HG02759 (cell line): ENCODE measurements at regions not wholly inside any gene's neighbourhood (a gene's known extent, or its start where the extent isn't known, plus 50 kb on each side); places are given as distances from the start of the nearest gene placed in this dataset.
A peak's percentile ranks its signal among the peaks of the same experiment; 100 is the strongest.
"Not testable (repeated sequence)": the region's sequence is repeated elsewhere in the genome, so short reads cannot be mapped to it uniquely, and the experiment has no call there.

Experiments used
- ATAC-seq: cut with Tn5 transposase; IDR thresholded peaks from one replicate; pipeline ENCODE4 v1.9.1; 2021; ENCODE audit warnings: mild to moderate bottlenecking, moderate library complexity; ENCODE audit not compliant: unreplicated experiment

DNA sequence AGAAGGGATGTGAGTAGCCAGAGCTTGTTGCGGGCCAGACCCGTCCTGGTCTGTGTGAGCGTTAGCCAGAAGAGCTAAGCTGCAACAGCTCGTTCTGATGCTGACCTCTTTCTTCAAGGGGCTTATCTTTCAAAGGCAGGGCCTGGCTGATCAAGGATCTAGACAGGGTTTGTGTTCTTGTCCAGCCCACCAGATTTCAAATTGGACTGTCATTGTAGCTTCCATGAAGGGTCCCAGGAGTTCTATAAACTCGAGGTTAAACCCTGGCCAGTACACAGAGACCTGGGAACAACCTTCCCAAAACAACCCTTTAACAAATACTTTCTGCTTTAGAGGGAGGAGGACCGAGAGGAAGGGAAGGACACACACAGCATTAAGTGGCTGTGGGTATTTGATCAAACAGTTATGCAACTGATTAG is 153.0 kb upstream of the TUT7 start:
- no peak for ATAC-seq

DNA sequence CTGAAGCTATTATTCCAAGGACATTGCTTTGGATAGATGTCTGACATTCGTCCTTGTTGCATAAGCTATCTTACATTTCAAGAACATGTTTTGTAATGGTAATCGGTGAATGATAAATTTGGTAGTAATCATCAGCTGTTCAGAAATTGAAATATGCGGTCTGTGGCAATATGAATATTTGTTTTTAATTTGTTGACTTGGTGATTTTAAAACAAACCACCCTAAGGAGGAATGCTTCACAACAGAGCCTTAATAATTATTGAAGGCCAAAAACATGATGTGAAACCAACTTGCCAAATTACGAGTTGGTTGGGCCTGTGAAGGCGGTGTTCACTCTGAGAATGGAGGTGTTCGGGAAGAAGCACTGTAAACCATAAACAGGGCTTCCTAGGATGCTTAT is 149.7 kb upstream of the TUT7 start:
- no peak for ATAC-seq

DNA sequence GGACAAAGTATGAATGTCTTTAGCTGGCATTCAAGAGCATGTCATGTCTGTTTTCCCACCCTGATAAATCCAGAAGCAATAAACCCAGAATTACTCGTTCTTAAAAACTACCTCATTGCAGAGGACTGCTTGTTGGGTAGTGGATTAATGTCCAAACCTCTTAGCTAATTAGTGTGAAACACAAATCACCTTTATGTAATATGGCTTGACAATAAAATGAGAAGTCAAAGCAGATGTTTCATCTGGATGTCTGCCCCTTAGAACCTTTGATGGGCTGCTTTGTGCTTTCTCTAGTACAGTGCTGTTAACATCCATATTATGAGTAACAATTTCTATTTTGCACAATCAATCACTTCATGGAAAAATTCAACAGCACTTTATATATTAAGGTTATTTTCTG is 149.1 kb upstream of the TUT7 start:
- no peak for ATAC-seq

DNA sequence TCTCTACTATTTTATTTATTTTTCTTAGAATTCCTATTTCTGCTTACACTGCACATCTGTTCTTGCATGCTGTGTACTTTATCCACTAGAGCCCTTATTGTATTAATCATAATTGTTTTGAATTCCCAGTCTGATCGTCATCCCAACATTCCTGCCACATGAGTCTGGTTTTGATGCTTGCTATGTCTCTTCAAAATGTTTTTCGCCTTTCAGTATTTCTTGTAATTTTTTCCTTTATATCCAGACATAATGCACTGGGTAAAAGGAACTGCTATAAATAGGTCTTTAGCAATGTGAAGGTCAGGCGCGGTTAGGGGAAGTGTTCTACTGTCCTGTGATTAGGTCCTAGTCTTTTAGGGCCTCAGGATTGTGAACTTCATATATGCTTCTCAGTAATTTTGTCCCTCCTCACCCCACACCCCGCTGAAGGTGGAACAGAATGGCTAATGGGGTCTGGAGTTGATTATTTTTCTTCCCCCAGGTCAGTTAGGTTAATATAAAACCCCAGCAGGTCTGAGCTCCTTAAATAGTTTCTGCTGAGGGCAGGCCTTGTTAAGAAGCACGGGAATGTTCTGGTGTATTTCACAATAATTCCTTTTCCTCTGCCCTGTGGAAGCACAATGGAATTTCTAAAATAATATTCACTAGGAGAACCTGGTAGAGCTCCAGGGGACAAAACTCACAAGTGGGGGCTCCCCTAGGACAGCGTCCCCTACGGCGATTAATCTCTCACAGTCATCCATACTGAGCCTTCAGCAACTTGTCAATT is 146.6 kb upstream of the TUT7 start:
- ATAC-seq: no peak

DNA sequence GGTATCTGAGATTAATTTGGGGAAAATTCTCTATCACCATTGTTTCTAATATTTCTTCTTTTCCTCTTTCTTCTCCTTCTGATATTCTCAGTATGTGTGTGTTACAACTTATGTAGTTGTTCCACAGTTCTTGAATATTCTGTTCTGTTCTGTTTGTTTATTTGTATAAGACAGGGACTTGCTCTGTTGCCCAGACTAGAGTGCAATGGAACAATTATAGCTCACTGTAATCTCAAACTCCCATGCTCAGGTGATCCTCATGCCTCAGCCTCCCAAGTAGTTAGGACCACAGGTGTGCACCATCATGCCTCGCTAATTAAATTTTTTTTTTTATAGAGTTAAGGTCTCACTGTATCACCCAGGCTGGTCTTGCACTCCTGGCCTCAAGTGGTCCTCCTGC is 145.8 kb upstream of the TUT7 start:
- no peak for ATAC-seq

DNA sequence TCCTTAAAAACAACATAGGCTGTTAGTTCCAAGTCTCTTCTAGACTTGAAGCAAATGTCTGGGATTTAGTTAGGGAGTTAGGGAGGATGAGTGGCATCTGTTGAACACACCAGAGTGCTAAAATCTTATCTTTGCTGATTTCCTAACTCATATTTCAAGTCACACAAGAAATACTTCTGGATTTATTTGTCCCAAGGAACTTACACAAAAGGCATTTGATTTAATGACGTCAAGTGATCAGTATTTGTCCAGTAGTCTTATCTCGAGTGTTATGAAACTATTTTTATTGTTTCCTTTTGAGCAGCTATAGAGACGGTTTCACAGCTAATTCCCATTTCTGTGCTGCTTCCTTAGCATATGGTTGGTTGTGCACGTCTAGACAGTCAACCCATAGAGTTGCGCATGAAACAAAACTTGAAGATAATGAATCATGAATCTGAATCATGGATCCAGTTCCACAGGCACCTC is 140.5 kb upstream of the TUT7 start:
- no peak for ATAC-seq

DNA sequence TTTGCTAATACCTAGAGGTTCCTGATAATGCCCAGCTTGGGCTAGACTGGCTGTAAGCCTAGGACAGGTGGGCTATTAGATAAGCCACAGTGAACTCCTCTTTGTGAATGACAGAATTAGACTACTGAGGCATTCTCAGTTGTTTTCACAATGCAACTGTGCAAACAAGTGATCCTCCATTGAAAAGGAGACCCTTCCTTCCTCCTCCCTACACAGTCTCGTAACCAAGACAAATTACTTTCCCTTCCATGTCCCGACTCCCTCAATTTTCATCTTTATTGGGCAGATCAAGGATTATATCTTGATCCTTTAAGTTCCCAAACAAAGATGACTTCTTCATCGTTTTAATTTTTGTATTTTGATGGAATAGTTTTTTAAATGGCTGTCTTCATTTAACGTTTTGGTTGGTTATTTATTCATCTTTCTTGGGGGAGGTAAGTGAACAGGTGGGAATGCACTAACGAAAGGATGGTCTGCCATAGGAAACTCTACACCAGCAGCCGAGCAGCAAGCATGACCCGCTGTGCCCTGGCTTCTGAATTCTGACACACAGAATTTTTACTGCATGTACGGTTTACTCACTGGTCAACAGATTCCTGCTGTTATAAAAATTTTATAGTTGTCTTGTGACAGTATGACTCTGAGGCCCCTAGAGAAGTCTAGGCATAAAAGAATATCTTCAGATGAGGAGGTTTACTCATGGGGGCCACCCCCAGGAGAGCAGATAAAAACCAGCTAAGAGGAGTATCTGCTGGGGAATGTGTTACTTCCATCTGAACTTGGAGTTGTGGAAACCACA is 137.5 kb upstream of the TUT7 start:
- no peak for ATAC-seq

DNA sequence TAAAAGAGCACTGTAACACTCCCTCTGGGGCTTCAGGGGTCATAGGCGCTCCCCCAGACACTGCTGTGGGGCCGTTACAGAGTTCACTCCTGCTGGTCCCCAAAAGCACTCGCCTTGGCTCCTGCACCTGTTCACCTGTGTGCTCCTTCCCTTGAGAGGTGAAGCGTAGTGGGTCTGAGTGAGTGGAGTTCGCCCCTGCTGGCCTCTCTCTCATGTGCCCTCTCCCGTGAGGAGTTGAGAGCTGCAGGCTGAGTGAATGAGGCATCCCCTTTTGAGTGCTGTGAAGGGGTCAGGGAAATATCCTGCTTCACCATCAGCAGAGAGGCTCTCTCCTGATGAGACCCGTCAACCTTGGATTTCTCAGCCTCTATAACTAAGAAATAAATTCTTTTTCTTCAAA is 134.6 kb upstream of the TUT7 start:
- no peak for ATAC-seq

DNA sequence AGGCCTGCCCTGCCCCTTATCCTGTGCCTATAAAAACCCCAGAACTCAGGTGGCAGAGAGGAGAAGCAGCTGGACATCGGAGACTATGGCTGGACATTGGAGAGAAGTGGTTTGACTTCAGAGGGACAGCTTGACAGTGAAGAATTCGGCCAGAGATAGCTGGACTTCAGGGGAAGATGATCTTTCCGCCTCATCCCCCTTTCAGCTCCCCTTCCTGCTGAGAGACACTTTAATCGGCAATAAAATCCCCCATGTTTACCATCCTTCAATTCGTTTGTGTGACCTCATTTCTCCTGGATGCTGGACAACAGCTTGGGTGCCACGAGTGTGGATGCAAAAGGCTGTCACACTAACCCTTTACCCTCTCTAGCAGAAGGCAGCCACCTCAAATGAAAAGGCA is 134.1 kb upstream of the TUT7 start:
- no peak for ATAC-seq

DNA sequence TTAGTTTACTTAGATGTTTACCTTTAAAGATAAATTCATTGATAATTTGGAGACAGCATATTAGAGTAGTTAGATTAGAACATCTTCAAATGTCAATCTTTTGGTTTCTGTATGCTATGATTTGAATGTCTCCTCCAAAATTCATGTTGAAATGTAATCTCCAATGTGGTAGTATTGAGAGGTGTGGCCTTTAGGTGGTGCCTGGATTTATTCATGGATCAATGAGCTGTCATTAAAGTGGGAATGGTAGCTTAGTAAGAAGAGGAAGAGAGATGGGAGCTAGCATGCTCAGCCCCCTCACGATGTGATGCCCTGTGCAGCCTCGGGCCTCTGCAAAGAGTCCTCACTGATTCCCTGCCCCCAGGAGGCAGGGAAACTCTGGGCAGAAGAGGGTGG is 133.6 kb upstream of the TUT7 start:
- ATAC-seq: no peak

DNA sequence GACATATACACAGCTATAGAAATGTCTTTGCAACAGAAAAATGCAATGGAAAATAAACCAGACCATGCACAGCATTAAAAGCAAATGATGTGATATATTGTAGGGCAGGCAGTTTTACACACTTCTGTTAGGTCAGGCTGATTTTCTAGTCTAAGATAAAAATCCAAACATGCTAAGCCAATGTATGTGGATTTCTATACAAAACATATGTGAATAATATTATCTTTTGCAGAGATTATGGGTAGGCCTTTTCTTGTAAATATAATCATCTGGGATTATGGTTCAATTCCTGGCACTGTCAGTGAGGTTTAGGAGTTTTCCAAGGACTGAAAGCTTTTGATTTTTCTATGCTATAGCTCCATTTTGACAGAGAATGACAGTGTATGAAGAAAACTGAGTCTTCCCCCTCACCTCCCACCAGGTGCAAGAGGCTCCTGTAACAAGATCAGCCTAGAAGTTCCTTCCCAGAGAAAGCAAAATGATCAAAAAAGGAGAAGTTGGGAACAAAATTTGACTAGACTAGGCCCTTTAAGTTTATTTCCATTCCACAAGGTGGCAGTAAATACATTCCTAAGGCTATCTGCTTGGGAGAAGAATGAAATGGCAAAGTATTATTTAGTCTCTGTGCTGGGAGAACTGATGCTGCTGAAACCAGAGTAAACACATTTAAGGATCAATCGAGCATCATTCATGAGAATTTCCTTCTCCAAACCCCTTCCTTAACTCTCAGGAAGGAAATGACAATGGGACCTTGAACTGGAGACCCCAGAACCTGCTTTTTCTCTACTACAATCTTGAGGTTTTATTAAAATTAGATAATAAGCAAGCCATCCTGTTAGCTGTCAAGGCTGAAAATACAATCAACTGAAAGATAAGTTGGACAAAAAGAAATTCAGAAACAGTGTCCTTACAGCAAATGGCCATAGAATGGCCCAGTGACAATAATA is 133.0 kb upstream of the TUT7 start:
- ATAC-seq: no peak

DNA sequence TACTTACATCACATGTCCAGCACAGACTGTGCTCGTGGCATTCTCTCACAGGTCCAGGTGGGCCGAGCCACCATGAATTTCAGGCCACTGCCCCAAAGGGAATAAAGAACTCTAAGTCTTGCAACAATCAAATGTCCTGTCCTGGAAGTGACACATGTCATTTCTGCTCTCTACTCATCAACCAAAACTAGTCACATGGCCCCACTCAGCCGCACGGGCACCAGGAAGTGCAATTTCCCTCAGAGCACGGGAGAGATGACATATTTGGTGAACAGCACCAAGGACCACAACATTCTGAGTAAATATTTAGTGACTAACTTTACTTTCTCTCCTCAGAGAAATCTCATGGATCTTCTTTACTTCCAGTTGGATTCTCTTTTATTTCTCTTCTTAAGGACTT is 131.1 kb upstream of the TUT7 start:
- ATAC-seq: peak; percentile 71

DNA sequence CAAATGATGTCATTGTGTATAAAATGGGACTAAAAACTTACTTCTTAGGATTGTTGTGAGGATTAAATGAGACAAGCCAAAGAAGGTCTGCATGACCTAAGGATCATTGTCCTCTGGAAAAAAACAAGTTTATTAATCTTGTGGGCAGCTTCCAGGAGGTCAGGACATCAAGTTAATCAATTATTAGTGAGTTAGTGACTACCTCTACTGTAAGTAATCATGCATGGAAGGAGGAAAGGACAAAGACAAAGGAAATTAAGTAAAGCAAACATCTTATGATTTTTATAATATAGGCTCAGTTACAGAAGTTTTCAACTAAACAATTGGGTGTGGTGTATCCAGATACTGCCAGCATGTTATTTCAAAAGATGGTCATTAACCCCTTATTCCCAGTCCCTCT is 129.3 kb upstream of the TUT7 start:
- ATAC-seq: no peak

DNA sequence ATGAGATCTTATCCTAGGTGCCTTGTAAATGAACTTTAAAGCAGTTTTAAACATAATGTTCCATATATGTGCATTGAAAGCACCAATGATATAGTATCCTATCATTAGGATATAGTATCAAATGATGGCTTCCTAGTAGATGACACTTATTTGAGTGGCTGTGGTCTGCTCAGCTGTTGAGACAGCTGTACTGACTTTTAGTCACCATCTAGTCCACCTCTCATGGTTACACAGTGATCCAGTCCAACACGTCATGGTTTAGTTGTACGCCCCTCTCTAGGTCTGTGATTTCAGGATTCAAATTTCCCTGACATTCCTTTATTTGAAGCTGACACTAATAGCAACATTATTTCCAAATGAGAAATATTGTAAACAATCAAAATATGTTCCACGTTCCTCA is 127.3 kb upstream of the TUT7 start:
- no peak for ATAC-seq

DNA sequence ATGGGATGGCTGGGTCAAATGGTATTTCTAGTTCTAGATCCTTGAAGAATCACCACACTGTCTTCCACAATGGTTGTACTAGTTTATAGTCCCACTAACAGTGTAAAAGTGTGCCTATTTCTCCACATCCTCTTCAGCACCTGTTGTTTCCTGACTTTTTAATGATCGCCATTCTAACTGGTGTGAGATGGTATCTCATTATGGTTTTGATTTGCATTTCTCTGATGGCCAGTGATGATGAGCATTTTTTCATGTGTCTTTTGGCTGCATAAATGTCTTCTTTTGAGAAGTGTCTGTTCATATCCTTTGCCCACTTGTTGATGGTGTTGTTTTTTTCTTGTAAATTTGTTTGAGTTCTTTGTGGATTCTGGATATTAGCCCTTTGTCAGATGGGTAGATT is 121.0 kb upstream of the TUT7 start:
- ATAC-seq: not testable (repeated sequence)

DNA sequence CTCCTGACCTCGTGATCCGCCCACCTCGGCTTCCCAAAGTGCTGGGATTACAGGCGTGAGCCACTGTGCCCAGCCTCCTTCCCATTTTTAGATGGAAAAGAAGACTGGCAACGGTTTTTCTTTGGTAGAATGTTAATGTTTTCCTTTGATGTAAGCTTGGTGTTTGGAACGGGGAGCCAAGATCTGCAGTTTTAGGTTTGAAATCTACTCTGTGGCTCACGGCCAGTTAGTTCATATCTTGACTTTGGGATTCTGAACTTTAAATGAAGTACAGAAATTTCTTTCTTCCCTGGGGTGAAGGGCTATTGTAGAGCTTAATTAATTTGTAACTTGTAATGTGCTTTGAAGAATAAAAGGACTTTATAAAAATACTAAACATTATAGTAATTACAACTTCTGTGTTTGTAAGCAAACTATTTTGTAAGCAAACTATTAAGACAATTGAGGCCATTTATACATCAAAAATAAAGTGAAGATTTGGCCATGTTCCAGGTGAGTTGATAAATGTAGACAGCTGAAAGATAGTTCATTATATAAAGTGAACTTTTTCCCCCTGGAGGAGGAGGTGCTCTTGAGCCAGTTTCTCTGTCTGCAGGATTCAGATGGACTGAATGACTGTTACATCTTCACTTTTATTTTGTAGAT is 117.1 kb upstream of the TUT7 start:
- ATAC-seq: no peak

DNA sequence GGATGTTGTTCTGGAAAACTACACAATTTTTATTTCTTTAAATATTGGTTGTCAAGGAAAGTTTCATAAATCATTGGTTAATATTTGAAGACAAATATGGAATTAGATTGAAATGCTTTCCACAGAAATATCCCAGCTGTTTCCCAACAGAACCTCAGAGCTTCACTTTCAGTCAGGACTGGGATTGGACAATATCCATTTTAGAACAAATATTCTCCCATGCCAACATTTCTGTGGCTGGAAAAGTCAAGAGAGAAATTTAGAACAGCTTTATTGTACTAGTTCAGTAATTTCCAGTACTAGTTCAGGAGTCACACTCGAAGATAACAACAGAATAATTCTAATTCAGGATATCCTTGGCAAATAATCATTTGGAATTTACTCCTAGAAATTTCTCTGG is 116.1 kb upstream of the TUT7 start:
- ATAC-seq: no peak

DNA sequence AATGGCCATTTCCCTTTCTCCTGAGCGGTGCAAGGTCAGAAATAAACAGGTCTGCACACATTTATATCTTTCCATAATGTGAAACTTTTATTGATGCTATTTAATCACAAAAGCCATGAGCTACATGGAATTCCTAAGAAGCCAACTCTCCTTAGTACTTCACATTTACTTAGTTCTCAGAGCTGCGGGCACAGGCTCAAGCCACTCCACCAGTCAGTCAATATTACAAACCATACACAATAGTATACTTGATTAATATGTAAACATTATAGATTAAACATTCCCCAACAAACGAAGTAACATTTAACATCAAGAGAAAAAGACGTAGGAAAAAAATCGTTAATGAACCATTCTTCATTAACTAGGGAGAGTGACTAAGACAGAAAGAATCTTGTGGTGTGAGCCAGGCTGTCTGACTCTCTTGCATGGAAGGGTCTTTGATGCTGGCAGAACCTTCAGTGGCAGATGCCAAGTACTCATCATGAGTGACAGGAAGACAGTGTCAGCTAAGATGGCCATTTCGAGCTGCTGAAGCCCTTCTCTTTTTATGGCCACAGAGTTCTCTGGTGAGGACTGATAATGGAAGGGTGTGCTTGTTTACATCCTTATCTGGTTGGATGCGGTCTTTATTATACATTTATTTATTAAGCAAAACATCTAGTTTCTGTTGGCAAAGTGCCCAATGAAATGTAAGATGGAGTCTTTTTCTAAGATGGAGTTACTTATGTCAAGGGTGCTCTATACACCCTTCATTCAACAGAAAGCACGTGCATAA is 115.5 kb upstream of the TUT7 start:
- ATAC-seq: no peak

DNA sequence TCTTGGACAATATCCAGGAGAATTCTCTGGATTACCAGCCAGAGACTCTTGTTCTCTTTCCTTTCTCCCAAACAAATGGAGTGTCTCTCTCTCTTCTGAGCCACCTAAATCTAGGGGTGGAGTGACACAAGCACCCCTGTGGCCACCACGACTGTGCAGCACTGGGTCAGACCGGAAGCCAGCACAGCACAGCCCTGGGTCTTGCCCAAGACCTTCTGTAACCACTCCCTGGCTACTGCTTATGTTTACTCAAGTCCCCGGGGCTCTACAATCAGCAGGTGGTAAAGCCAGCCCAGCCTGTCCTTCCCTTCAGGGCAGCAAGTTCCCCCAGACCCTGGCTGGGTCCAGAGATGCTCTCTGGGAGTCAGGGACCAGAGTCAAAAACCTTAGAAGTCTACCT is 110.0 kb upstream of the TUT7 start:
- no peak for ATAC-seq
